GM12878 (cell line): ENCODE measurements at regions not wholly inside any gene's neighbourhood (a gene's known extent, or its start where the extent isn't known, plus 50 kb on each side); places are given as distances from the start of the nearest gene placed in this dataset.

Experiments
- CTCF ChIP-seq, 3 experiments: IDR thresholded peaks in 2 of 3; conservative IDR thresholded peaks in 1 of 3; 2 replicates each; pipeline ENCODE4 v1.5.1; 2011; ENCODE audit warnings: low read depth in 3 of 3, low read length in 3 of 3, mild to moderate bottlenecking in 3 of 3, control low read depth in 2 of 3, moderate library complexity in 2 of 3, inconsistent platforms in 1 of 3, mixed read lengths in 1 of 3; ENCODE audit not compliant: control insufficient read depth in 2 of 3, insufficient read depth in 1 of 3; ENCODE audit errors: extremely low read depth in 1 of 3
- FOXK2 ChIP-seq: fragments of 450-650 bp; IDR thresholded peaks from 2 replicates; pipeline ENCODE4 v1.6.1; 2017; ENCODE audit warnings: mild to moderate bottlenecking, moderate library complexity
- HCFC1 ChIP-seq: fragments of 150-350 bp; IDR thresholded peaks from 2 replicates; pipeline ENCODE4 v1.6.1; 2014; ENCODE audit warnings: low read length
- NFYB ChIP-seq: IDR thresholded peaks from 2 replicates; pipeline ENCODE4 v1.6.1; 2011; ENCODE audit warnings: low read depth, mild to moderate bottlenecking, low read length, improper control_type of control experiment, moderate library complexity; ENCODE audit not compliant: insufficient read depth
- PBX3 ChIP-seq: IDR thresholded peaks from 2 replicates; pipeline ENCODE4 v1.6.1; 2011; ENCODE audit warnings: mild to moderate bottlenecking, low read depth, low read length, moderate library complexity; ENCODE audit not compliant: insufficient replicate concordance
- SP1 ChIP-seq: IDR thresholded peaks from one replicate; pipeline ENCODE4 v1.6.1; 2011; ENCODE audit warnings: low read depth, low read length
- TCF12 ChIP-seq: IDR thresholded peaks from 2 replicates; pipeline ENCODE4 v1.6.1; 2011; ENCODE audit warnings: low read depth, mild to moderate bottlenecking, low read length
- ZNF384 ChIP-seq: IDR thresholded peaks from 2 replicates; pipeline ENCODE4 v1.6.1; 2012; ENCODE audit warnings: low read depth, mild to moderate bottlenecking, low read length, improper control_type of control experiment, borderline replicate concordance

DNA sequence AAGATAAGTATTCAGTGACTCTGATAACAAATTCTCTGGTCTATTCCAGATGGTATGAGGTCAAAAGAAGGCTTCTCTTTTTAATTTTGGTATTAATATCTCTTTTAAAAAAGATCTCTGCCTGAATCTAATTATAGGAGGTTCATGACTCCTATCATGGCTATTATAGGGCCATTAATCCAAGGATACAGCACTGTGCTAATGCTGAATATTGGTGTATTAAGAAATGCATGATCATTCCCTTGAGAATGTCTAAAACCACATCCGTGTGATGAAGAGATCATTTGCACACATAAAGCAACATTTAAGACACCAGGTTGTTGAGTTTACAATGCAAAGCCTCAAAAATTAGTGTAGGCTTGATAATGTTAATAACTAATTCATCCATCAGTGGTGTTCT is 160.4 kb upstream of the MON1B start:
- TF ChIP-seq PBX3 (no peak), CTCF (IDR thresholded peaks at IDR 0.05 in 2 of 3, conservative IDR thresholded peaks at IDR 0.05 in 1 of 3; ENCODE audit: control insufficient read depth in 2 of 3, extremely low read depth in 1 of 3, insufficient read depth in 1 of 3, low read depth in 3 of 3, low read length in 3 of 3) (no peak), HCFC1 (no peak), NFYB (no peak), ZNF384 (no peak), SP1 (no peak), TCF12 (no peak), FOXK2 (no peak)
